ENCODE measurements at regions not wholly inside any gene's neighbourhood (a gene's known extent, or its start where the extent isn't known, plus 50 kb on each side); places are given as distances from the start of the nearest gene placed in this dataset.
"Not testable (repeated sequence)": the region's sequence is repeated elsewhere in the genome, so short reads cannot be mapped to it uniquely, and the experiment has no call there.

DNA sequence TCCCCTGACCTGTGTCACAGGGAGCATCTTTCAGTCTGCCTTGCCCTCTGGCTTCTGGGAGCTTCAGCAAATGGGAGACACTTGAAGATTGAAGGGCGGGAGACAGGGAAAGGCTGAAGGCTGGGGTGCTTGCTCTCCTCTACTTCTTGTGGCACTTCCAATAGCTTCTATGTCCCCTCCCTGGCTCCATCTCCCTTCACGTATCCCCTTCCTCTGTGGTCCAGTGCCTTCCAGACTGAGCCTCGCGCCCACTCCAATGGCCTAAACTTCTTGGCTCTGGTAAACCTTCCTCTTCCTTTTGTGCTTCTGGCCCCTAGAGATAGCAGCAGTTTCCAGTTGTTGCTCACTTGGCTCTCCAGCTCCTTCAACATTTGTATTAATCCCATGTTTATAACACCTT is 69.8 kb upstream of the TOPAZ1 start:
- no peak for DNase-seq

DNA sequence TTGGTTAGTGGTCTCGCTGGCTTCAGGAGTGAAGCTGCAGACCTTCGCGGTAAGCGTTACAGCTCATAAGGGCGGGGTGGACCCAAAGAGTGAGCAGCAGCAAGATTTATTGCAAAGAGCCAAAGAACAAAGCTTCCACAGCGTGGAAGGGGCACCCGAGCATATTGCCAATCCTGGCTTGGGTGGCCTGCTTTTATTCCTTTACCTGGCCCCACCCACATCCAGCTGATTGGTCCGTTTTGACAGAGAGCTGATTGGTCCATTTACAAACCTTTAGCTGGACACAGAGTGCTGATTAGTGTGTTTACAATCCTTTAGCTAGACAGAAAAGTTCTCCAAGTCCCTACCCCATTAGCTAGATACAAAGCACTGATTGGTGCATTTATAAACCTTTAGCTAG is 69.0 kb upstream of the TOPAZ1 start:
- not testable (repeated sequence) for DNase-seq

DNA sequence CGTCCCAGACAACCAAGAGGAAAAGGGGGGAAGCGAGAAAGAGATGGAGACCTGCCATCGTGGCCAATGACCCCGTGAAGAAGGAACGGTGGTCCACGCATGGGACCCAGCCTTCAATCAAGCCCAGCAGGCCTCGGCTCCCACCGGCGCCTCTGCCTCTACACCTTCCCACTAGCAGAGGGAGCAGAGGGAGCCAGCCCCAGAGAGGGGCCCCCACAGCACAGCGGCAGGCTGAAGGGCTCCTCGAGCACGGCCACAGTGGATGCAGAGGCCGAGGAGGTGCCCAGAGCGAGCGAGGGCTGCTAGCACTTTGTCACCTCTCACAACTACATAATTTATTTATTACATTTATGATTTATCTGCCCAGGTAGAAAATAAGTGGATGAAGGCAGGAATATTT is 68.4 kb upstream of the TOPAZ1 start:
- DNase-seq = no peak

- no peak for DNase-seq
Measured at GRCh38 chr3:44175070-44175469, 66.6 kb upstream of the TOPAZ1 start.

- no peak for DNase-seq
Measured at GRCh38 chr3:44179246-44179645, 62.4 kb upstream of the TOPAZ1 start.

- no peak for DNase-seq
Measured at GRCh38 chr3:44184319-44184953, 57.2 kb upstream of the TOPAZ1 start.

DNA sequence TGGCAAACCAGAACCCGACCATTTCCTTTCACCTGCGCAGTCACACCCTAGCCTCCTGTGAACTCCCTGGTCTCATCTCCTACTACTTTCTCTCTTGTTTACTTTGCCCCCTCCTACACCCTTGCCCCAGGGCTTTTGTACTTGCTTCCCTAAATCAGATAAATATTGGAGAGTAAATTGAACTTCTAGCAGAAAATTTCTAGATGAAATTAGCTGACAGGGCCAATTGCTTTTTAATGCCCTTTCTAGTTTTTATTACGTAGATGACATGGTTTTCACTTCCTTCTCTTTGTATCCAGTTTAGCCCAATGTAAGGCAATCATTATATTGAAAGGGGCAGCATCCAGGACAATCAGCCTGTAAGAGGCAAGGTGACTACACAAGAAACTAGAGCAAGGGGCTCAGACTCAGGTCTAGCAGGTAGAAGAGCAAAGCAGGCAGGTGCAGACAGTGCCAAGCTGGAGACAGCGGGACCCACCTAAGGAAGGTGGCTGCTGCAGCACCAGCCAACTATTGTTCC is 56.2 kb upstream of the TOPAZ1 start:
- DNase-seq = no peak

- DNase-seq = no peak
Measured at GRCh38 chr3:44186111-44186672, 55.5 kb upstream of the TOPAZ1 start.

DNA sequence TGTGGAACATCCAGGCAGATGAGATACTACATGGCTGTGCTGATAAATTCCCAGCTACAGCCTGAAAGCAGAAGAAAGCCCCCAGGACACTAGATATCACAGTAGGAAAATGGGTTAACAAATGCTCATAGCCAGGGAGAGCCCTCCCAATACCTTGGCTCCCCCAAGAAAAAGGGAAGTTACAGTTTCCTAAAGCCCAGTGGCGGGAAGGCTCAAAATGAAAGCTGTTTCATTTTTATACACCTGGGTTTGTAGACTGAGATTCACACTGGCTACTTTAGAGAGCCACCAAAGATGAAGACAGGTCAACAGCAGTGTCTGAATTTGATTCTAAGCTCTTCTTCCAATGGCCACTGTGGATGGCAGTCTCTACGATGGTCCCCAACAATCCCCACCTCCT is 55.0 kb upstream of the TOPAZ1 start:
- no peak for DNase-seq
